GM23248 (cell line): ENCODE measurements at regions not wholly inside any gene's neighbourhood (a gene's known extent, or its start where the extent isn't known, plus 50 kb on each side); places are given as distances from the start of the nearest gene placed in this dataset.

Source experiments
- EZH2 ChIP-seq: fragments of 200-600 bp; sonication (generic); IDR thresholded peaks from 2 replicates; pipeline ENCODE4 v1.6.1; 2018; ENCODE audit warnings: antibody characterized with exemption, mild to moderate bottlenecking; ENCODE audit not compliant: insufficient read depth, poor library complexity, severe bottlenecking
- EZH2phosphoT487 ChIP-seq: fragments of 200-600 bp; sonication (generic); IDR thresholded peaks from 2 replicates; pipeline ENCODE4 v1.6.1; 2018; ENCODE audit warnings: antibody characterized with exemption, moderate library complexity, mild to moderate bottlenecking, low read depth; ENCODE audit not compliant: insufficient read depth

- TF ChIP-seq EZH2 (no peak), EZH2phosphoT487 (no peak)
Measured at GRCh38 chr6:147849401-147850330, 341.2 kb downstream of the SAMD5 start.
